HG02938 (cell line): ENCODE measurements at regions not wholly inside any gene's neighbourhood (a gene's known extent, or its start where the extent isn't known, plus 50 kb on each side); places are given as distances from the start of the nearest gene placed in this dataset.

Source experiments
- ATAC-seq: cut with Tn5 transposase; IDR thresholded peaks from one replicate; pipeline ENCODE4 v1.9.1; 2021; ENCODE audit warnings: mild to moderate bottlenecking, moderate library complexity; ENCODE audit not compliant: unreplicated experiment

GRCh38 chr3:43155464-43156121, 49.7 kb upstream of the POMGNT2 start:
- ATAC-seq = no peak
